Smooth muscle cell (in vitro differentiated cells): ENCODE measurements at regions not wholly inside any gene's neighbourhood (a gene's known extent, or its start where the extent isn't known, plus 50 kb on each side); places are given as distances from the start of the nearest gene placed in this dataset.
"Not testable (repeated sequence)": the region's sequence is repeated elsewhere in the genome, so short reads cannot be mapped to it uniquely, and the experiment has no call there.

Source experiments
- DNase-seq: peaks from one replicate; lab custom pipeline; 2025; ENCODE audit not compliant: unreplicated experiment; lab: John Stamatoyannopoulos, UW
- H2AFZ ChIP-seq: fragments of 200-600 bp; sonication (generic); 2 replicates; pipeline ENCODE4 v1.6.0; 2016; ENCODE audit warnings: antibody characterized with exemption, low read depth, mild to moderate bottlenecking
- H3F3A ChIP-seq: fragments of 200-600 bp; sonication (generic); 2 replicates; pipeline ENCODE4 v1.6.0; 2017; ENCODE audit warnings: antibody characterized with exemption, low read depth
- H3K27ac ChIP-seq: fragments of 200-600 bp; sonication (generic); 2 replicates; pipeline ENCODE4 v1.5.1; 2016; ENCODE audit warnings: low read depth, mild to moderate bottlenecking
- H3K27me3 ChIP-seq: fragments of 200-600 bp; sonication (generic); 2 replicates; pipeline ENCODE4 v1.6.1; 2016; ENCODE audit warnings: low read depth, mild to moderate bottlenecking
- H3K36me3 ChIP-seq: fragments of 200-600 bp; sonication (generic); 2 replicates; pipeline ENCODE4 v1.5.1; 2016; ENCODE audit warnings: low read depth
- H3K4me1 ChIP-seq: fragments of 200-600 bp; sonication (generic); 2 replicates; pipeline ENCODE4 v1.5.1; 2016; ENCODE audit warnings: low read depth
- H3K4me2 ChIP-seq: fragments of 200-600 bp; sonication (generic); 2 replicates; pipeline ENCODE4 v1.6.0; 2016; ENCODE audit warnings: mild to moderate bottlenecking
- H3K4me3 ChIP-seq: fragments of 200-600 bp; sonication (generic); 2 replicates; pipeline ENCODE4 v1.5.1; 2016; ENCODE audit warnings: mild to moderate bottlenecking
- H3K79me2 ChIP-seq: fragments of 200-600 bp; sonication (generic); 2 replicates; pipeline ENCODE4 v1.6.0; 2016; ENCODE audit warnings: low read depth, mild to moderate bottlenecking
- H3K9ac ChIP-seq: fragments of 200-600 bp; sonication (generic); 2 replicates; pipeline ENCODE4 v1.6.0; 2016; ENCODE audit warnings: low read depth
- H3K9me3 ChIP-seq: fragments of 200-600 bp; sonication (generic); replicated peaks from 2 replicates; pipeline ENCODE4 v1.5.1; 2016; ENCODE audit warnings: low read depth
- H4K20me1 ChIP-seq: fragments of 200-600 bp; sonication (generic); 2 replicates; pipeline ENCODE4 v1.6.0; 2016; ENCODE audit warnings: low read depth
- WGBS: methylation state at CpG from one replicate; pipeline ENCODE4 v1.1.7; 2016; ENCODE audit warnings: low lambda C conversion rate; 5-methylcytosine and 5-hydroxymethylcytosine counted together

GRCh38 chr16:88230967-88231615 lies 151.7 kb upstream of the ZNF469 start:
- DNase-seq = not testable (repeated sequence)

GRCh38 chr16:88231839-88232238 lies 150.9 kb upstream of the ZNF469 start:
- not testable (repeated sequence) for H3K9ac ChIP-seq, H3K4me3 ChIP-seq, H3K4me2 ChIP-seq, H3K27ac ChIP-seq, DNase-seq, H3F3A ChIP-seq, H4K20me1 ChIP-seq, H3K27me3 ChIP-seq, H3K9me3 ChIP-seq, H3K4me1 ChIP-seq, H3K36me3 ChIP-seq, H2AFZ ChIP-seq, H3K79me2 ChIP-seq
- WGBS = 97% methylated on average over 13 of the region's 13 CpGs

More at GRCh38 chr16:88230967-88231615, 151.7 kb upstream of the ZNF469 start:
- H4K20me1 ChIP-seq, H3K4me3 ChIP-seq, H3K79me2 ChIP-seq, H3K4me1 ChIP-seq, H3F3A ChIP-seq, H3K27ac ChIP-seq, H3K4me2 ChIP-seq, H3K9ac ChIP-seq, H3K36me3 ChIP-seq, H2AFZ ChIP-seq, H3K9me3 ChIP-seq, H3K27me3 ChIP-seq: not testable (repeated sequence)
- 91% methylated on average over 12 of the region's 19 CpGs for WGBS

- not testable (repeated sequence) for H3K4me3 ChIP-seq, H3K4me1 ChIP-seq, H3K27me3 ChIP-seq, H3K9me3 ChIP-seq, H3F3A ChIP-seq, H3K36me3 ChIP-seq, DNase-seq, H3K79me2 ChIP-seq, H3K27ac ChIP-seq, H3K9ac ChIP-seq, H4K20me1 ChIP-seq, H3K4me2 ChIP-seq, H2AFZ ChIP-seq
- WGBS = 75% methylated on average over 31 of the region's 31 CpGs
Observed at GRCh38 chr16:88232401-88233258, 150.1 kb upstream of the ZNF469 start.

- H3F3A ChIP-seq, H3K27me3 ChIP-seq, H2AFZ ChIP-seq, H3K36me3 ChIP-seq, H4K20me1 ChIP-seq, H3K79me2 ChIP-seq, H3K9me3 ChIP-seq, H3K9ac ChIP-seq, DNase-seq, H3K4me1 ChIP-seq, H3K4me3 ChIP-seq: not testable (repeated sequence)
- whole genome bisulfite sequencing = 55% methylated on average over 23 of the region's 23 CpGs
- H3K27ac ChIP-seq = peak overlapping the region; percentile 86
- H3K4me2 ChIP-seq = peak overlapping the region; percentile 0
Observed at GRCh38 chr16:88233621-88234420, 148.9 kb upstream of the ZNF469 start.

GRCh38 chr16:88234421-88235271 lies 148.1 kb upstream of the ZNF469 start:
- not testable (repeated sequence) for H3K4me1 ChIP-seq, H3F3A ChIP-seq, H4K20me1 ChIP-seq, DNase-seq, H3K9ac ChIP-seq, H3K9me3 ChIP-seq, H2AFZ ChIP-seq, H3K36me3 ChIP-seq, H3K27me3 ChIP-seq, H3K79me2 ChIP-seq, H3K4me3 ChIP-seq
- peak overlapping the region; percentile 48 for H3K4me2 ChIP-seq
- 54% methylated on average over 37 of the region's 46 CpGs for WGBS
- peak overlapping the region; percentile 86 for H3K27ac ChIP-seq

- WGBS = 79% methylated on average over 6 of the region's 6 CpGs
- H3K9ac ChIP-seq, H3K9me3 ChIP-seq, H3K4me2 ChIP-seq, H2AFZ ChIP-seq, H4K20me1 ChIP-seq, H3K79me2 ChIP-seq, H3K36me3 ChIP-seq, H3K4me3 ChIP-seq, H3K27me3 ChIP-seq, H3F3A ChIP-seq, H3K4me1 ChIP-seq, DNase-seq: not testable (repeated sequence)
- peak overlapping the region; percentile 49 for H3K27ac ChIP-seq
Observed at GRCh38 chr16:88235691-88236090, 147.1 kb upstream of the ZNF469 start.

GRCh38 chr16:88236229-88236628 lies 146.5 kb upstream of the ZNF469 start:
- peak overlapping the region; percentile 19 for H3K27ac ChIP-seq
- H3K9ac ChIP-seq, H3K27me3 ChIP-seq, H3K4me2 ChIP-seq, H2AFZ ChIP-seq, H3F3A ChIP-seq, H4K20me1 ChIP-seq, H3K36me3 ChIP-seq, H3K4me1 ChIP-seq, H3K9me3 ChIP-seq, DNase-seq, H3K4me3 ChIP-seq, H3K79me2 ChIP-seq: not testable (repeated sequence)
- WGBS = 40% methylated on average over 9 of the region's 9 CpGs
